Gastrocnemius medialis (tissue), 4 donors: ENCODE measurements at regions not wholly inside any gene's neighbourhood (a gene's known extent, or its start where the extent isn't known, plus 50 kb on each side); places are given as distances from the start of the nearest gene placed in this dataset.

Experiments used
- ATAC-seq, 2 donors: fragments of 150-250 bp; one replicate each; pipeline ENCODE4 v1.9.1; 2016
- DNase-seq, 2 donors: peaks; one replicate each; pipeline ENCODE4 v3.0.0-alpha.2; 2019
- H3K27ac ChIP-seq, 4 donors: fragments of 200-600 bp; sonication (generic); 1 replicate in 1 of 4; 2 replicates in 3 of 4; pipeline ENCODE4 v1.5.1; 2016 to 2018; ENCODE audit warnings: mild to moderate bottlenecking in 2 of 4, moderate library complexity in 1 of 4
- H3K27me3 ChIP-seq, 3 donors: fragments of 200-600 bp; sonication (generic) in 2 of 3; 1 replicate in 1 of 3; 2 replicates in 2 of 3; pipeline versions ENCODE4 v1.5.1 to v1.6.0; 2016 to 2019; ENCODE audit warnings: mild to moderate bottlenecking in 1 of 3, moderate library complexity in 1 of 3
- H3K36me3 ChIP-seq, 2 donors: fragments of 200-600 bp; sonication (generic) in 1 of 2; one replicate each; pipeline ENCODE4 v1.5.1; 2017 to 2018
- H3K4me1 ChIP-seq, 2 donors: fragments of 200-600 bp; sonication (generic) in 1 of 2; one replicate each; pipeline ENCODE4 v1.5.1; 2016 to 2017; ENCODE audit warnings: mild to moderate bottlenecking in 2 of 2
- H3K4me3 ChIP-seq, 4 donors: fragments of 200-600 bp; sonication (generic) in 3 of 4; 1 replicate in 1 of 4; 2 replicates in 3 of 4; pipeline ENCODE4 v1.5.1; 2016 to 2019; ENCODE audit warnings: mild to moderate bottlenecking in 2 of 4
- H3K9me3 ChIP-seq, 3 donors: fragments of 200-600 bp; sonication (generic) in 2 of 3; 1 replicate in 1 of 3; 2 replicates in 2 of 3; pipeline ENCODE4 v1.5.1; 2016 to 2019
- CTCF ChIP-seq, 5 experiments: fragments of 450-650 bp in 3 of 5; fragments of 200-600 bp in 2 of 5; sonication (generic) in 2 of 5; IDR thresholded peaks in 4 of 5; conservative IDR thresholded peaks in 1 of 5; 1 replicate in 4 of 5; 2 replicates in 1 of 5; pipeline ENCODE4 v1.5.1; 2016 to 2019; ENCODE audit warnings: antibody characterized with exemption in 5 of 5, mild to moderate bottlenecking in 3 of 5, moderate library complexity in 3 of 5
- POLR2A ChIP-seq, 2 donors: fragments of 450-650 bp; IDR thresholded peaks; one replicate each; pipeline ENCODE4 v1.6.1; 2017; ENCODE audit warnings: antibody characterized with exemption in 2 of 2, mild to moderate bottlenecking in 2 of 2, moderate library complexity in 2 of 2
- in situ Hi-C, 4 donors: fragments of 200-750 bp; cut with MboI; loops; one replicate each; pipeline versions ENCODE4 v1.15.0 to v1.8.0; 2017; ENCODE audit warnings: low sequenced_read_pairs in 4 of 4
- intact Hi-C: fragments of 100-400 bp; cut with DNase I; formaldehyde crosslinking; loops from one replicate; pipeline ENCODE4 v1.15.1; 2023; ENCODE audit warnings: low total_unique reads

GRCh38 chr2:19589791-19590190 lies 231.4 kb upstream of the OSR1 start:
- Histone ChIP-seq H3K27me3 (no peaks in the 10 kb centered on the region), H3K4me1 (no peaks in the 10 kb centered on the region), H3K36me3 (no peaks in the 10 kb centered on the region), H3K9me3 (no peaks in the 10 kb centered on the region), H3K4me3 (no peak overlapping the region), H3K27ac (no peak overlapping the region)
- no peak for TF ChIP-seq CTCF (IDR thresholded peaks at IDR 0.05 in 4 of 5, conservative IDR thresholded peaks at IDR 0.05 in 1 of 5)
- TF ChIP-seq POLR2A (IDR thresholded peaks at IDR 0.05), result no peak
- no peak for ATAC-seq
- intact Hi-C loops (no loop called here), in situ Hi-C loops (no loop called here)
- DNase-seq, result no peak

- Histone ChIP-seq H3K27ac (no peak overlapping the region), H3K4me3 (no peak overlapping the region), H3K36me3 (no peaks in the 10 kb centered on the region), H3K27me3 (no peaks in the 10 kb centered on the region), H3K4me1 (no peaks in the 10 kb centered on the region), H3K9me3 (no peaks in the 10 kb centered on the region)
- intact Hi-C loops (no loop called here), in situ Hi-C loops (no loop called here)
- DNase-seq, result no peak
- ATAC-seq, result no peak
- no peak for TF ChIP-seq POLR2A (IDR thresholded peaks at IDR 0.05)
- TF ChIP-seq CTCF (IDR thresholded peaks at IDR 0.05 in 4 of 5, conservative IDR thresholded peaks at IDR 0.05 in 1 of 5), result no peak
Observed at GRCh38 chr2:19580830-19581229, 222.4 kb upstream of the OSR1 start.

- Histone ChIP-seq H3K27ac (no peak overlapping the region), H3K4me1 (no peaks in the 10 kb centered on the region), H3K9me3 (no peaks in the 10 kb centered on the region), H3K4me3 (no peak overlapping the region), H3K27me3 (no peaks in the 10 kb centered on the region), H3K36me3 (no peaks in the 10 kb centered on the region)
- in situ Hi-C loops (no loop called here), intact Hi-C loops (no loop called here)
- DNase-seq, result no peak
- TF ChIP-seq CTCF (IDR thresholded peaks at IDR 0.05 in 4 of 5, conservative IDR thresholded peaks at IDR 0.05 in 1 of 5) (no peak), POLR2A (IDR thresholded peaks at IDR 0.05) (no peak)
- no peak for ATAC-seq
Observed at GRCh38 chr2:19580264-19580663, 221.8 kb upstream of the OSR1 start.

- ATAC-seq (no peak), DNase-seq (no peak)
- no peaks in the 10 kb centered on the region for H3K36me3 ChIP-seq
- TF ChIP-seq POLR2A (IDR thresholded peaks at IDR 0.05) (no peak), CTCF (IDR thresholded peaks at IDR 0.05 in 4 of 5, conservative IDR thresholded peaks at IDR 0.05 in 1 of 5) (no peak)
- peaks cover 5 to 7% of the 10 kb centered on the region in 2 donors for H3K4me1 ChIP-seq
- no peak overlapping the region for H3K4me3 ChIP-seq
- H3K27ac ChIP-seq, result no peak overlapping the region
- no peaks in the 10 kb centered on the region for H3K9me3 ChIP-seq
- no peaks in the 10 kb centered on the region for H3K27me3 ChIP-seq
- intact Hi-C loops (no loop called here), in situ Hi-C loops (no loop called here)
Observed at GRCh38 chr2:19579461-19579860, 221.0 kb upstream of the OSR1 start.

- in situ Hi-C loops, result no loop called here
- Histone ChIP-seq H3K27ac (no peak overlapping the region), H3K9me3 (no peaks in the 10 kb centered on the region), H3K4me3 (no peak overlapping the region), H3K4me1 (peaks cover 11 to 12% of the 10 kb centered on the region in 2 donors), H3K36me3 (no peaks in the 10 kb centered on the region), H3K27me3 (no peaks in the 10 kb centered on the region)
- DNase-seq (no peak), ATAC-seq (no peak)
- TF ChIP-seq POLR2A (IDR thresholded peaks at IDR 0.05) (no peak), CTCF (IDR thresholded peaks at IDR 0.05 in 4 of 5, conservative IDR thresholded peaks at IDR 0.05 in 1 of 5) (no peak)
- intact Hi-C loops, result no loop called here
Observed at GRCh38 chr2:19577723-19578122, 219.3 kb upstream of the OSR1 start.
